ENCODE measurements at regions not wholly inside any gene's neighbourhood (a gene's known extent, or its start where the extent isn't known, plus 50 kb on each side); places are given as distances from the start of the nearest gene placed in this dataset.

- no peak overlapping the region for H2AFZ ChIP-seq (ENCODE audit: low read length)
- no peak overlapping the region for H3K9ac ChIP-seq (ENCODE audit: low read length)
- no peak overlapping the region for H3K4me3 ChIP-seq (ENCODE audit: low read depth, low read length, poor library complexity, severe bottlenecking)
- H3K27ac ChIP-seq (ENCODE audit: low read depth, low read length, poor library complexity, severe bottlenecking) = no peak overlapping the region
- no peaks in the 10 kb centered on the region for H4K20me1 ChIP-seq (ENCODE audit: insufficient read depth, low read length)
- H3F3A ChIP-seq (ENCODE audit: insufficient read depth, low read length) = no peaks in the 10 kb centered on the region
- TF ChIP-seq EZH2 (IDR thresholded peaks at IDR 0.05; ENCODE audit: borderline replicate concordance, low read length) (no peak), CTCF (IDR thresholded peaks at IDR 0.05; ENCODE audit: low read length) (no peak)
- no peaks in the 10 kb centered on the region for H3K27me3 ChIP-seq (ENCODE audit: insufficient read depth, low read length)
- H3K4me2 ChIP-seq (ENCODE audit: low read length) = no peak overlapping the region
- no peaks in the 10 kb centered on the region for H3K9me3 ChIP-seq (ENCODE audit: low read length)
- H3K36me3 ChIP-seq (ENCODE audit: insufficient read depth, low read length) = no peaks in the 10 kb centered on the region
- H3K9me2 ChIP-seq (ENCODE audit: low read depth, low read length) = no peaks in the 10 kb centered on the region
- H3K4me1 ChIP-seq (ENCODE audit: insufficient read depth, low read length, severe bottlenecking) = no peaks in the 10 kb centered on the region
- H3K79me2 ChIP-seq (ENCODE audit: insufficient read depth, low read length) = no peaks in the 10 kb centered on the region
Measured at GRCh38 chr10:129123428-129123827, 343.6 kb upstream of the MGMT start.

DNA sequence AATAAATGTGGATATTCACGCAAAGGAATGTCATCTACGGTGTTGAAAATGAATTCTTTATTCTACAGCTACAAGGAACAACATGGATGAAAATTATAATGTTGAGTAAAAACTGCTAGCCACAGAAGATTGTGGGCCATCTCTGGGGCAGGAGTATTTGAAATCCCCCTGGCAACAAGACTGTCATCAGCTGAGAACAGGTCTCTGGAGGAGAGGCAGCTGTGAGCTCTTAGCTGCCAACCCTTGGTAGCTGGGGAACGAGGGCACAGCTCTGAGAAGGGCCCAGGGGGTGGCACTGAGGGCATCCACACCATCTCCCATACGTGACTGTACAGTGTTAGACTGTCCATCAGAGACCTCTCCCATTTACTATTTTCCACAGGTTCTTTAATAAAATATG, 340.1 kb upstream of the MGMT start:
- H3K4me2 ChIP-seq (ENCODE audit: low read length) = no peak overlapping the region
- no peak overlapping the region for H3K27ac ChIP-seq (ENCODE audit: low read depth, low read length, poor library complexity, severe bottlenecking)
- H4K20me1 ChIP-seq (ENCODE audit: insufficient read depth, low read length) = no peaks in the 10 kb centered on the region
- H3K9ac ChIP-seq (ENCODE audit: low read length) = no peak overlapping the region
- H3F3A ChIP-seq (ENCODE audit: insufficient read depth, low read length) = no peaks in the 10 kb centered on the region
- H3K36me3 ChIP-seq (ENCODE audit: insufficient read depth, low read length) = no peaks in the 10 kb centered on the region
- no peaks in the 10 kb centered on the region for H3K27me3 ChIP-seq (ENCODE audit: insufficient read depth, low read length)
- no peaks in the 10 kb centered on the region for H3K9me3 ChIP-seq (ENCODE audit: low read length)
- no peak overlapping the region for H2AFZ ChIP-seq (ENCODE audit: low read length)
- TF ChIP-seq EZH2 (IDR thresholded peaks at IDR 0.05; ENCODE audit: borderline replicate concordance, low read length) (no peak), CTCF (IDR thresholded peaks at IDR 0.05; ENCODE audit: low read length) (no peak)
- no peaks in the 10 kb centered on the region for H3K79me2 ChIP-seq (ENCODE audit: insufficient read depth, low read length)
- H3K4me3 ChIP-seq (ENCODE audit: low read depth, low read length, poor library complexity, severe bottlenecking) = no peak overlapping the region
- H3K4me1 ChIP-seq (ENCODE audit: insufficient read depth, low read length, severe bottlenecking) = no peaks in the 10 kb centered on the region
- no peaks in the 10 kb centered on the region for H3K9me2 ChIP-seq (ENCODE audit: low read depth, low read length)

GRCh38 chr10:129131457-129132132, 335.4 kb upstream of the MGMT start:
- Histone ChIP-seq H3K27me3 (ENCODE audit: insufficient read depth, low read length) (no peaks in the 10 kb centered on the region; the same call in 1 of the 2 replicates), H4K20me1 (ENCODE audit: insufficient read depth, low read length) (no peaks in the 10 kb centered on the region), H3F3A (ENCODE audit: insufficient read depth, low read length) (no peaks in the 10 kb centered on the region), H3K36me3 (ENCODE audit: insufficient read depth, low read length) (no peaks in the 10 kb centered on the region), H3K4me1 (ENCODE audit: insufficient read depth, low read length, severe bottlenecking) (no peaks in the 10 kb centered on the region), H3K27ac (ENCODE audit: low read depth, low read length, poor library complexity, severe bottlenecking) (no peak overlapping the region), H3K9ac (ENCODE audit: low read length) (no peak overlapping the region), H3K9me2 (ENCODE audit: low read depth, low read length) (no peaks in the 10 kb centered on the region), H3K9me3 (ENCODE audit: low read length) (no peaks in the 10 kb centered on the region), H3K79me2 (ENCODE audit: insufficient read depth, low read length) (no peaks in the 10 kb centered on the region), H2AFZ (ENCODE audit: low read length) (no peak overlapping the region), H3K4me3 (ENCODE audit: low read depth, low read length, poor library complexity, severe bottlenecking) (no peak overlapping the region), H3K4me2 (ENCODE audit: low read length) (no peak overlapping the region)
- no peak for TF ChIP-seq CTCF (IDR thresholded peaks at IDR 0.05; ENCODE audit: low read length)
- TF ChIP-seq EZH2 (IDR thresholded peaks at IDR 0.05; ENCODE audit: borderline replicate concordance, low read length) = no peak
